K562 (cell line): ENCODE measurements at regions not wholly inside any gene's neighbourhood (a gene's known extent, or its start where the extent isn't known, plus 50 kb on each side); places are given as distances from the start of the nearest gene placed in this dataset.

Source experiments
- ATF3 ChIP-seq, 2 experiments: fragments of 450-650 bp in 1 of 2; sonication (generic) in 1 of 2; formaldehyde crosslinking in 1 of 2; IDR thresholded peaks in 1 of 2; conservative IDR thresholded peaks in 1 of 2; 2 replicates each; pipeline versions ENCODE4 v1.6.1 to v1.8.1; 2016 to 2023; ENCODE audit warnings: mild to moderate bottlenecking in 2 of 2, moderate library complexity in 2 of 2, inconsistent platforms in 1 of 2, missing genetic modification reagents in 1 of 2
- BHLHE40 ChIP-seq: IDR thresholded peaks from 2 replicates; pipeline ENCODE4 v1.6.1; 2011; ENCODE audit warnings: low read length, improper control_type of control experiment
- CXXC5 ChIP-seq: fragments of 250-450 bp; sonication (Bioruptor Pico); IDR thresholded peaks from 2 replicates; pipeline ENCODE4 v1.8.0; 2022; ENCODE audit warnings: inconsistent platforms, mild to moderate bottlenecking, moderate library complexity
- DMBX1 ChIP-seq: fragments of 250-450 bp; sonication (Bioruptor Pico); IDR thresholded peaks from 2 replicates; pipeline ENCODE4 v1.8.0; 2022; ENCODE audit warnings: inconsistent platforms, mild to moderate bottlenecking, moderate library complexity, borderline replicate concordance
- EHMT2 ChIP-seq: fragments of 450-650 bp; IDR thresholded peaks from 2 replicates; pipeline ENCODE4 v1.6.1; 2018; ENCODE audit warnings: antibody characterized with exemption
- EWSR1 ChIP-seq: fragments of 450-650 bp; IDR thresholded peaks from 2 replicates; pipeline ENCODE4 v1.6.1; 2018; ENCODE audit warnings: borderline replicate concordance, mild to moderate bottlenecking, low read depth, moderate library complexity; ENCODE audit not compliant: partially characterized antibody
- FOSL1 ChIP-seq: fragments of 200-800 bp; sonication (Bioruptor generic); conservative IDR thresholded peaks from 2 replicates; pipeline ENCODE4 v1.6.1; 2016; ENCODE audit warnings: missing genetic modification characterization, missing compliant biosample characterization
- FOXJ3 ChIP-seq: sonication (generic); formaldehyde crosslinking; IDR thresholded peaks from 2 replicates; pipeline ENCODE4 v1.4.0; 2020; ENCODE audit warnings: mild to moderate bottlenecking, missing genetic modification reagents
- GATAD2B ChIP-seq: fragments of 450-650 bp; IDR thresholded peaks from 2 replicates; pipeline ENCODE4 v1.6.1; 2017; ENCODE audit warnings: mild to moderate bottlenecking, borderline replicate concordance
- HDAC3 ChIP-seq: fragments of 450-650 bp; IDR thresholded peaks from 2 replicates; pipeline ENCODE4 v1.6.1; 2018; ENCODE audit warnings: borderline replicate concordance, mild to moderate bottlenecking, moderate library complexity; ENCODE audit not compliant: partially characterized antibody
- KLF13 ChIP-seq: fragments of 450-650 bp; IDR thresholded peaks from 2 replicates; pipeline ENCODE4 v1.6.1; 2016; ENCODE audit warnings: missing genetic modification characterization, low read depth, mild to moderate bottlenecking, missing compliant biosample characterization, moderate library complexity, borderline replicate concordance
- KLF16 ChIP-seq: IDR thresholded peaks from 2 replicates; pipeline ENCODE4 v1.6.1; 2016; ENCODE audit warnings: antibody characterized with exemption
- MYNN ChIP-seq, 2 experiments: sonication (generic); formaldehyde crosslinking in 1 of 2; IDR thresholded peaks; 2 replicates each; pipeline versions ENCODE4 v1.5.0 to v1.6.1; 2016 to 2020; ENCODE audit warnings: antibody characterized with exemption in 1 of 2, missing genetic modification reagents in 1 of 2
- NR3C1 ChIP-seq: sonication (generic); formaldehyde crosslinking; IDR thresholded peaks from 2 replicates; pipeline ENCODE4 v1.8.1; 2022; ENCODE audit warnings: missing genetic modification reagents
- PHB ChIP-seq: fragments of 250-450 bp; sonication (Bioruptor Pico); IDR thresholded peaks from 2 replicates; pipeline ENCODE4 v1.5.0; 2021
- SIN3B ChIP-seq: fragments of 450-650 bp; IDR thresholded peaks from 2 replicates; pipeline ENCODE4 v1.6.1; 2017; ENCODE audit warnings: low read depth, mild to moderate bottlenecking, moderate library complexity
- SIX5 ChIP-seq, 2 experiments: IDR thresholded peaks; 2 replicates each; pipeline ENCODE4 v1.6.1; 2011; ENCODE audit warnings: low read length in 2 of 2, borderline replicate concordance in 1 of 2, low read depth in 1 of 2, mild to moderate bottlenecking in 1 of 2, moderate library complexity in 1 of 2; ENCODE audit not compliant: insufficient read depth in 1 of 2
- SRSF7 ChIP-seq: fragments of 200-400 bp; formaldehyde crosslinking; optimal IDR thresholded peaks from 2 replicates; pipeline ENCODE3; 2017; ENCODE audit warnings: mild to moderate bottlenecking, low read depth, low read length
- THRAP3 ChIP-seq: fragments of 450-650 bp; IDR thresholded peaks from 2 replicates; pipeline ENCODE4 v1.6.1; 2016; ENCODE audit warnings: mild to moderate bottlenecking, inconsistent platforms, borderline replicate concordance
- ZFP36 ChIP-seq: fragments of 150-350 bp; IDR thresholded peaks from 2 replicates; pipeline ENCODE4 v1.6.1; 2018; ENCODE audit warnings: low read length, low read depth; ENCODE audit not compliant: partially characterized antibody
- ZNF140 ChIP-seq: fragments of 250-450 bp; sonication (Bioruptor Pico); IDR thresholded peaks from 2 replicates; pipeline ENCODE4 v1.8.0; 2021; ENCODE audit warnings: moderate library complexity, mild to moderate bottlenecking, inconsistent platforms
- ZNF324 ChIP-seq: fragments of 250-450 bp; sonication (Bioruptor Pico); IDR thresholded peaks from 2 replicates; pipeline ENCODE4 v1.4.0; 2020; ENCODE audit warnings: mild to moderate bottlenecking
- ZNF79 ChIP-seq: fragments of 250-450 bp; sonication (Bioruptor Pico); IDR thresholded peaks from 2 replicates; pipeline ENCODE4 v1.4.0; 2020; ENCODE audit warnings: low read depth, mild to moderate bottlenecking, moderate library complexity
- TF ChIP-seq, protein P1 (sequence below): sonication (generic); formaldehyde crosslinking; IDR thresholded peaks from 2 replicates; pipeline ENCODE4 v1.8.0; 2023; ENCODE audit warnings: mild to moderate bottlenecking, missing genetic modification reagents
- TF ChIP-seq, protein P2 (sequence below): fragments of 250-450 bp; sonication (Bioruptor Pico); IDR thresholded peaks from 2 replicates; pipeline ENCODE4 v1.8.0; 2022; ENCODE audit warnings: moderate library complexity, mild to moderate bottlenecking, inconsistent platforms
- TF ChIP-seq, protein P3 (sequence below): fragments of 450-650 bp; formaldehyde crosslinking; IDR thresholded peaks from 2 replicates; pipeline ENCODE4 v1.4.0; 2020; ENCODE audit warnings: mild to moderate bottlenecking, moderate library complexity

- TF ChIP-seq FOXJ3 (CRISPR knock-in tag) (no peak), ZNF140 (CRISPR knock-in tag) (no peak), BHLHE40 (peak; percentile 71), CXXC5 (CRISPR knock-in tag) (peak; percentile 17; the same call in 1 of the 2 replicates), SIN3B (no peak), DMBX1 (CRISPR knock-in tag) (0 out of 2 replicates have a peak, but pooled peaks have one; percentile 42), ZFP36 (no peak), EHMT2 (0 out of 2 replicates have a peak, but pooled peaks have one; percentile 9), SIX5 (IDR thresholded peaks at IDR 0.05; ENCODE audit: borderline replicate concordance in 1 of 2, insufficient read depth in 1 of 2, low read depth in 1 of 2, low read length in 2 of 2) (no peak), PHB (no peak), ZNF324 (no peak), KLF16 (no peak), EWSR1 (no peak), THRAP3 (no peak), KLF13 (tag) (no peak), SRSF7 (no peak), MYNN (IDR thresholded peaks at IDR 0.05) (no peak), MYNN (CRISPR knock-in tag; IDR thresholded peaks at IDR 0.05) (no peak), ZNF79 (no peak), NR3C1 (no peak), GATAD2B (no peak), HDAC3 (no peak), ATF3 (IDR thresholded peaks at IDR 0.05) (no peak), ATF3 (CRISPR knock-in tag; conservative IDR thresholded peaks at IDR 0.05) (no peak), FOSL1 (tag) (peak; percentile 85)
- TF ChIP-seq, protein P1, sequence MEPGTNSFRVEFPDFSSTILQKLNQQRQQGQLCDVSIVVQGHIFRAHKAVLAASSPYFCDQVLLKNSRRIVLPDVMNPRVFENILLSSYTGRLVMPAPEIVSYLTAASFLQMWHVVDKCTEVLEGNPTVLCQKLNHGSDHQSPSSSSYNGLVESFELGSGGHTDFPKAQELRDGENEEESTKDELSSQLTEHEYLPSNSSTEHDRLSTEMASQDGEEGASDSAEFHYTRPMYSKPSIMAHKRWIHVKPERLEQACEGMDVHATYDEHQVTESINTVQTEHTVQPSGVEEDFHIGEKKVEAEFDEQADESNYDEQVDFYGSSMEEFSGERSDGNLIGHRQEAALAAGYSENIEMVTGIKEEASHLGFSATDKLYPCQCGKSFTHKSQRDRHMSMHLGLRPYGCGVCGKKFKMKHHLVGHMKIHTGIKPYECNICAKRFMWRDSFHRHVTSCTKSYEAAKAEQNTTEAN (CRISPR knock-in tag), result no peak
- TF ChIP-seq, protein P2, sequence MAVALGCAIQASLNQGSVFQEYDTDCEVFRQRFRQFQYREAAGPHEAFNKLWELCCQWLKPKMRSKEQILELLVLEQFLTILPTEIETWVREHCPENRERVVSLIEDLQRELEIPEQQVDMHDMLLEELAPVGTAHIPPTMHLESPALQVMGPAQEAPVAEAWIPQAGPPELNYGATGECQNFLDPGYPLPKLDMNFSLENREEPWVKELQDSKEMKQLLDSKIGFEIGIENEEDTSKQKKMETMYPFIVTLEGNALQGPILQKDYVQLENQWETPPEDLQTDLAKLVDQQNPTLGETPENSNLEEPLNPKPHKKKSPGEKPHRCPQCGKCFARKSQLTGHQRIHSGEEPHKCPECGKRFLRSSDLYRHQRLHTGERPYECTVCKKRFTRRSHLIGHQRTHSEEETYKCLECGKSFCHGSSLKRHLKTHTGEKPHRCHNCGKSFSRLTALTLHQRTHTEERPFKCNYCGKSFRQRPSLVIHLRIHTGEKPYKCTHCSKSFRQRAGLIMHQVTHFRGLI, result no peak
- TF ChIP-seq, protein P3, sequence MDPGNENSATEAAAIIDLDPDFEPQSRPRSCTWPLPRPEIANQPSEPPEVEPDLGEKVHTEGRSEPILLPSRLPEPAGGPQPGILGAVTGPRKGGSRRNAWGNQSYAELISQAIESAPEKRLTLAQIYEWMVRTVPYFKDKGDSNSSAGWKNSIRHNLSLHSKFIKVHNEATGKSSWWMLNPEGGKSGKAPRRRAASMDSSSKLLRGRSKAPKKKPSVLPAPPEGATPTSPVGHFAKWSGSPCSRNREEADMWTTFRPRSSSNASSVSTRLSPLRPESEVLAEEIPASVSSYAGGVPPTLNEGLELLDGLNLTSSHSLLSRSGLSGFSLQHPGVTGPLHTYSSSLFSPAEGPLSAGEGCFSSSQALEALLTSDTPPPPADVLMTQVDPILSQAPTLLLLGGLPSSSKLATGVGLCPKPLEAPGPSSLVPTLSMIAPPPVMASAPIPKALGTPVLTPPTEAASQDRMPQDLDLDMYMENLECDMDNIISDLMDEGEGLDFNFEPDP (CRISPR knock-in tag), result no peak
These were observed 163.3 kb upstream of the MBNL1 start (continued) for GRCh38 chr3:152105446-152105845.
